H1 (cell line): ENCODE measurements at regions not wholly inside any gene's neighbourhood (a gene's known extent, or its start where the extent isn't known, plus 50 kb on each side); places are given as distances from the start of the nearest gene placed in this dataset.

ENCODE experiments used
- ATF3 ChIP-seq: IDR thresholded peaks from 2 replicates; pipeline ENCODE4 v1.6.1; 2011; ENCODE audit warnings: low read depth, mild to moderate bottlenecking, low read length; ENCODE audit not compliant: insufficient read depth
- CBX5 ChIP-seq: fragments of 300-800, 300-1000 bp; sonication (generic); IDR thresholded peaks from 2 replicates; pipeline ENCODE4 v1.7.1; 2016; ENCODE audit warnings: antibody characterized with exemption, low read length, low read depth
- KDM1A ChIP-seq: fragments of 200-600, 300-600 bp; sonication (generic); IDR thresholded peaks from 2 replicates; pipeline ENCODE4 v1.7.1; 2016; ENCODE audit warnings: mild to moderate bottlenecking, low read length, borderline replicate concordance

- TF ChIP-seq KDM1A (no peak), ATF3 (no peak), CBX5 (no peak)
Observed at GRCh38 chr6:3633711-3634110, 117.8 kb downstream of the PXDC1 start (continued).
